HG03432 (cell line): ENCODE measurements at regions not wholly inside any gene's neighbourhood (a gene's known extent, or its start where the extent isn't known, plus 50 kb on each side); places are given as distances from the start of the nearest gene placed in this dataset.
A peak's percentile ranks its signal among the peaks of the same experiment; 100 is the strongest.

Experiments
- ATAC-seq: cut with Tn5 transposase; IDR thresholded peaks from one replicate; pipeline ENCODE4 v1.9.1; 2021; ENCODE audit warnings: mild to moderate bottlenecking, moderate library complexity; ENCODE audit not compliant: unreplicated experiment

- ATAC-seq = no peak
These were observed 71.9 kb upstream of the HTR1B start for GRCh38 chr6:77535172-77535571.

GRCh38 chr6:77536701-77537100 is 73.4 kb upstream of the HTR1B start:
- ATAC-seq = no peak

- ATAC-seq = no peak
These were observed 80.3 kb upstream of the HTR1B start for GRCh38 chr6:77543601-77544000.

GRCh38 chr6:77548190-77548589 is 84.9 kb upstream of the HTR1B start:
- no peak for ATAC-seq

- ATAC-seq = no peak
These were observed 85.5 kb upstream of the HTR1B start for GRCh38 chr6:77548662-77549366.

GRCh38 chr6:77551135-77551534 is 87.8 kb upstream of the HTR1B start:
- no peak for ATAC-seq

- no peak for ATAC-seq
These were observed 91.0 kb upstream of the MEI4 start for GRCh38 chr6:77561768-77562314.

GRCh38 chr6:77565370-77565769 is 87.5 kb upstream of the MEI4 start:
- ATAC-seq = no peak

GRCh38 chr6:77566235-77566634 is 86.6 kb upstream of the MEI4 start:
- no peak for ATAC-seq

GRCh38 chr6:77568570-77568969 is 84.3 kb upstream of the MEI4 start:
- ATAC-seq = no peak

GRCh38 chr6:77573843-77574242 is 79.0 kb upstream of the MEI4 start:
- no peak for ATAC-seq

GRCh38 chr6:77587963-77588362 is 64.9 kb upstream of the MEI4 start:
- peak; percentile 66 for ATAC-seq
